GM23338 (cell line): ENCODE measurements at regions not wholly inside any gene's neighbourhood (a gene's known extent, or its start where the extent isn't known, plus 50 kb on each side); places are given as distances from the start of the nearest gene placed in this dataset.

Source experiments
- CREB1 ChIP-seq: fragments of 250-450 bp; sonication (Bioruptor Pico); IDR thresholded peaks from 2 replicates; pipeline ENCODE4 v1.5.0; 2020; ENCODE audit warnings: low read depth, mild to moderate bottlenecking, moderate library complexity
- EZH2 ChIP-seq: fragments of 200-600 bp; sonication (generic); IDR thresholded peaks from one replicate; pipeline ENCODE4 v1.8.0; 2017; ENCODE audit warnings: antibody characterized with exemption, mild to moderate bottlenecking, low read depth; ENCODE audit not compliant: unreplicated experiment
- EZH2phosphoT487 ChIP-seq: fragments of 200-600 bp; sonication (generic); IDR thresholded peaks from one replicate; pipeline ENCODE4 v1.8.1; 2018; ENCODE audit warnings: antibody characterized with exemption; ENCODE audit not compliant: unreplicated experiment
- JUNB ChIP-seq: IDR thresholded peaks from one replicate; pipeline ENCODE4 v1.6.1; 2016; ENCODE audit warnings: antibody characterized with exemption; ENCODE audit not compliant: unreplicated experiment
- NANOG ChIP-seq: IDR thresholded peaks from 2 replicates; pipeline ENCODE4 v1.6.1; 2016; ENCODE audit warnings: antibody characterized with exemption, borderline replicate concordance
- POLR2AphosphoS5 ChIP-seq: IDR thresholded peaks from 2 replicates; pipeline ENCODE4 v1.6.1; 2016; ENCODE audit warnings: antibody characterized with exemption, low read depth
- ZNF114 ChIP-seq: fragments of 250-450 bp; sonication (Bioruptor Pico); IDR thresholded peaks from 2 replicates; pipeline ENCODE4 v1.5.0; 2020; ENCODE audit warnings: mild to moderate bottlenecking, moderate library complexity
- ZNF331 ChIP-seq: fragments of 250-450 bp; sonication (Bioruptor Pico); IDR thresholded peaks from 2 replicates; pipeline ENCODE4 v1.5.0; 2020; ENCODE audit warnings: low read depth, mild to moderate bottlenecking, moderate library complexity
- TF ChIP-seq, protein P1 (sequence below), 2 experiments: fragments of 200-600 bp in 1 of 2; sonication (generic) in 1 of 2; conservative IDR thresholded peaks; 2 replicates each; pipeline versions ENCODE4 v1.5.1 to v1.6.1; 2016 to 2017; ENCODE audit warnings: antibody characterized with exemption in 2 of 2, low read depth in 2 of 2, mild to moderate bottlenecking in 2 of 2, moderate library complexity in 1 of 2
- TF ChIP-seq, protein P2 (sequence below): IDR thresholded peaks from one replicate; pipeline ENCODE4 v1.6.1; 2018; ENCODE audit warnings: antibody characterized with exemption; ENCODE audit not compliant: unreplicated experiment

GRCh38 chr12:105464406-105464805 lies 133.9 kb downstream of the C12orf75 start:
- TF ChIP-seq CREB1, result no peak
- TF ChIP-seq, protein P1, sequence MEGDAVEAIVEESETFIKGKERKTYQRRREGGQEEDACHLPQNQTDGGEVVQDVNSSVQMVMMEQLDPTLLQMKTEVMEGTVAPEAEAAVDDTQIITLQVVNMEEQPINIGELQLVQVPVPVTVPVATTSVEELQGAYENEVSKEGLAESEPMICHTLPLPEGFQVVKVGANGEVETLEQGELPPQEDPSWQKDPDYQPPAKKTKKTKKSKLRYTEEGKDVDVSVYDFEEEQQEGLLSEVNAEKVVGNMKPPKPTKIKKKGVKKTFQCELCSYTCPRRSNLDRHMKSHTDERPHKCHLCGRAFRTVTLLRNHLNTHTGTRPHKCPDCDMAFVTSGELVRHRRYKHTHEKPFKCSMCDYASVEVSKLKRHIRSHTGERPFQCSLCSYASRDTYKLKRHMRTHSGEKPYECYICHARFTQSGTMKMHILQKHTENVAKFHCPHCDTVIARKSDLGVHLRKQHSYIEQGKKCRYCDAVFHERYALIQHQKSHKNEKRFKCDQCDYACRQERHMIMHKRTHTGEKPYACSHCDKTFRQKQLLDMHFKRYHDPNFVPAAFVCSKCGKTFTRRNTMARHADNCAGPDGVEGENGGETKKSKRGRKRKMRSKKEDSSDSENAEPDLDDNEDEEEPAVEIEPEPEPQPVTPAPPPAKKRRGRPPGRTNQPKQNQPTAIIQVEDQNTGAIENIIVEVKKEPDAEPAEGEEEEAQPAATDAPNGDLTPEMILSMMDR (conservative IDR thresholded peaks at IDR 0.05; ENCODE audit: low read depth in 2 of 2), result no peak
- TF ChIP-seq POLR2AphosphoS5, result no peak
- TF ChIP-seq JUNB, result no peak
- no peak for TF ChIP-seq EZH2
- no peak for TF ChIP-seq EZH2phosphoT487
- TF ChIP-seq ZNF331 (CRISPR knock-in tag), result no peak
- no peak for TF ChIP-seq ZNF114 (CRISPR knock-in tag)
- TF ChIP-seq, protein P2, sequence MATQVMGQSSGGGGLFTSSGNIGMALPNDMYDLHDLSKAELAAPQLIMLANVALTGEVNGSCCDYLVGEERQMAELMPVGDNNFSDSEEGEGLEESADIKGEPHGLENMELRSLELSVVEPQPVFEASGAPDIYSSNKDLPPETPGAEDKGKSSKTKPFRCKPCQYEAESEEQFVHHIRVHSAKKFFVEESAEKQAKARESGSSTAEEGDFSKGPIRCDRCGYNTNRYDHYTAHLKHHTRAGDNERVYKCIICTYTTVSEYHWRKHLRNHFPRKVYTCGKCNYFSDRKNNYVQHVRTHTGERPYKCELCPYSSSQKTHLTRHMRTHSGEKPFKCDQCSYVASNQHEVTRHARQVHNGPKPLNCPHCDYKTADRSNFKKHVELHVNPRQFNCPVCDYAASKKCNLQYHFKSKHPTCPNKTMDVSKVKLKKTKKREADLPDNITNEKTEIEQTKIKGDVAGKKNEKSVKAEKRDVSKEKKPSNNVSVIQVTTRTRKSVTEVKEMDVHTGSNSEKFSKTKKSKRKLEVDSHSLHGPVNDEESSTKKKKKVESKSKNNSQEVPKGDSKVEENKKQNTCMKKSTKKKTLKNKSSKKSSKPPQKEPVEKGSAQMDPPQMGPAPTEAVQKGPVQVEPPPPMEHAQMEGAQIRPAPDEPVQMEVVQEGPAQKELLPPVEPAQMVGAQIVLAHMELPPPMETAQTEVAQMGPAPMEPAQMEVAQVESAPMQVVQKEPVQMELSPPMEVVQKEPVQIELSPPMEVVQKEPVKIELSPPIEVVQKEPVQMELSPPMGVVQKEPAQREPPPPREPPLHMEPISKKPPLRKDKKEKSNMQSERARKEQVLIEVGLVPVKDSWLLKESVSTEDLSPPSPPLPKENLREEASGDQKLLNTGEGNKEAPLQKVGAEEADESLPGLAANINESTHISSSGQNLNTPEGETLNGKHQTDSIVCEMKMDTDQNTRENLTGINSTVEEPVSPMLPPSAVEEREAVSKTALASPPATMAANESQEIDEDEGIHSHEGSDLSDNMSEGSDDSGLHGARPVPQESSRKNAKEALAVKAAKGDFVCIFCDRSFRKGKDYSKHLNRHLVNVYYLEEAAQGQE, result no peak
- TF ChIP-seq NANOG, result no peak
